Spleen (tissue), 11 donors: ENCODE measurements at regions not wholly inside any gene's neighbourhood (a gene's known extent, or its start where the extent isn't known, plus 50 kb on each side); places are given as distances from the start of the nearest gene placed in this dataset.

Experiments used
- DNase-seq: peaks from one replicate; pipeline ENCODE4 v3.0.0-alpha.2; 2020
- H3K27ac ChIP-seq, 8 donors: fragments of 200-600 bp; sonication (generic) in 7 of 8; 1 replicate in 4 of 8; 2 replicates in 4 of 8; pipeline versions ENCODE4 v1.5.0 to v1.8.0; 2016 to 2021; ENCODE audit warnings: inconsistent platforms in 4 of 8, mild to moderate bottlenecking in 4 of 8, moderate library complexity in 1 of 8
- H3K27me3 ChIP-seq, 7 donors: fragments of 200-600 bp; sonication (generic) in 6 of 7; replicated peaks in 1 of 7; 1 replicate in 4 of 7; 2 replicates in 3 of 7; pipeline versions ENCODE4 v1.5.0 to v1.8.0; 2016 to 2021; ENCODE audit warnings: inconsistent platforms in 3 of 7, mild to moderate bottlenecking in 1 of 7
- H3K36me3 ChIP-seq, 6 donors: fragments of 200-600 bp; sonication (generic) in 5 of 6; 1 replicate in 4 of 6; 2 replicates in 2 of 6; pipeline versions ENCODE4 v1.5.0 to v1.8.0; 2016 to 2021; ENCODE audit warnings: inconsistent platforms in 2 of 6
- H3K4me1 ChIP-seq, 6 donors: fragments of 200-600 bp; sonication (generic) in 5 of 6; 1 replicate in 3 of 6; 2 replicates in 3 of 6; pipeline versions ENCODE4 v1.5.0 to v1.8.0; 2016 to 2021; ENCODE audit warnings: inconsistent platforms in 3 of 6
- H3K4me3 ChIP-seq, 8 donors: fragments of 200-600 bp; sonication (generic) in 7 of 8; 1 replicate in 4 of 8; 2 replicates in 4 of 8; pipeline versions ENCODE4 v1.5.0 to v1.8.0; 2016 to 2021; ENCODE audit warnings: inconsistent platforms in 4 of 8, mild to moderate bottlenecking in 4 of 8, moderate library complexity in 2 of 8
- H3K9me3 ChIP-seq, 8 donors: fragments of 200-600 bp; sonication (generic) in 7 of 8; 1 replicate in 4 of 8; 2 replicates in 4 of 8; pipeline versions ENCODE4 v1.5.0 to v1.8.0; 2016 to 2021; ENCODE audit warnings: inconsistent platforms in 4 of 8
- CTCF ChIP-seq, 11 experiments: fragments of 200-600 bp in 7 of 11; fragments of 450-650 bp in 4 of 11; sonication (generic) in 4 of 11; IDR thresholded peaks in 8 of 11; conservative IDR thresholded peaks in 3 of 11; 1 replicate in 7 of 11; 2 replicates in 4 of 11; pipeline versions ENCODE4 v1.4.0 to v1.8.0; 2016 to 2021; ENCODE audit warnings: antibody characterized with exemption in 11 of 11, inconsistent platforms in 4 of 11, mild to moderate bottlenecking in 1 of 11
- POLR2A ChIP-seq, 3 donors: fragments of 450-650 bp; IDR thresholded peaks; one replicate each; pipeline ENCODE4 v1.5.1; 2017; ENCODE audit warnings: antibody characterized with exemption in 3 of 3, mild to moderate bottlenecking in 1 of 3
- POLR2AphosphoS5 ChIP-seq, 3 donors: sonication (generic); formaldehyde crosslinking; IDR thresholded peaks; one replicate each; pipeline ENCODE4 v1.5.1; 2017; ENCODE audit warnings: antibody characterized with exemption in 3 of 3
- WGBS, 5 donors: extraction: QIAGEN DNeasy Blood & Tissue Kit in 3 of 5; methylation state at CpG; one replicate each; pipeline versions ENCODE4 v1.1.5 to v1.1.7; 2013 to 2018; 5-methylcytosine and 5-hydroxymethylcytosine counted together
- intact Hi-C: fragments of 100-400 bp; cut with DNase I; formaldehyde crosslinking; loops from one replicate; pipeline ENCODE4 v1.15.0; 2023; ENCODE audit warnings: low total_unique reads
- donor health status: healthy with polysubstance abuse.
- donor health status: DM: no; HTN: no; CAD: no; lungs with moderate emphysema.
- donor health status: DM: no; HTN: no; CAD: no.
- donor health status: Bipolar disorder and iron deficiency.
- donor health status: healthy.
- donor health status: DM: no; HTN: no; CAD: no.
- donor health status: DM: yes; HTN: yes; CAD: no.

DNA sequence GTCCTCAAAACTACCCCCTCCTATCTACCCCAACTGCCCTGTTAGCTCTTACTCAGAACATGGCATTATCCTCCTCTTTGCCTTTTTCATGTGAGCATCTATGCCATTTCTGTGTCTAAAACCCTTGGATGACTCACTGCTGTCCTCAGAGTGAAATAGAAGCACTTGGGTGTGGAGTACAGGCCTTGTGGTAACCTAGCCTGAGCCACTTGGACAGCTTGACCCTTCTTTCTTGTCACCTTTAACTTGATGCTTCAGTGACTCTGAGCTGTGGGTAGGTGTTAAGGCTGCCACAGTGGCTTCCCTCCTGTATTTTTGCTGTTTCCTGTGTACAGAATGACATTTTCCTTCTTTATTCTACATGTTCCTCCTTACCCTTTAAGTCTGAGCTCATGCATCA, 391.4 kb downstream of the SH3GL2 start:
- DNase-seq: no peak
- Histone ChIP-seq H3K27ac (no peak overlapping the region), H3K36me3 (no peaks in the 10 kb centered on the region), H3K4me3 (no peak overlapping the region), H3K27me3 (no peaks in the 10 kb centered on the region), H3K4me1 (no peaks in the 10 kb centered on the region), H3K9me3 (peaks cover 0 to 12% (median 3%) of the 10 kb centered on the region in 8 donors)
- intact Hi-C loops: no loop called here
- TF ChIP-seq CTCF (IDR thresholded peaks at IDR 0.05 in 8 of 11, conservative IDR thresholded peaks at IDR 0.05 in 3 of 11) (no peak), POLR2A (IDR thresholded peaks at IDR 0.05) (no peak), POLR2AphosphoS5 (IDR thresholded peaks at IDR 0.05) (no peak)

GRCh38 chr9:17978773-17979172, 399.9 kb downstream of the SH3GL2 start:
- TF ChIP-seq CTCF (IDR thresholded peaks at IDR 0.05 in 8 of 11, conservative IDR thresholded peaks at IDR 0.05 in 3 of 11): no peak
- TF ChIP-seq POLR2A (IDR thresholded peaks at IDR 0.05): no peak
- no peak for TF ChIP-seq POLR2AphosphoS5 (IDR thresholded peaks at IDR 0.05)
- no peaks in the 10 kb centered on the region for H3K4me1 ChIP-seq
- H3K27me3 ChIP-seq: no peaks in the 10 kb centered on the region
- intact Hi-C loops: no loop called here
- peaks cover 4 to 76% (median 52%) of the 10 kb centered on the region in 8 donors for H3K9me3 ChIP-seq
- no peak overlapping the region for H3K4me3 ChIP-seq
- 82 to 99% (median 92%) methylated on average over 2 of the region's 2 CpGs for WGBS, 5 donors
- no peaks in the 10 kb centered on the region for H3K36me3 ChIP-seq
- no peak for DNase-seq
- no peak overlapping the region for H3K27ac ChIP-seq

- Histone ChIP-seq H3K27ac (no peak overlapping the region), H3K4me1 (no peaks in the 10 kb centered on the region)
- intact Hi-C loops: no loop called here
Measured at GRCh38 chr9:17986595-17986994, 407.7 kb downstream of the SH3GL2 start.

GRCh38 chr9:17987189-17987588, 408.3 kb downstream of the SH3GL2 start:
- intact Hi-C loops: no loop called here
- H3K4me3 ChIP-seq: no peak overlapping the region
- no peaks in the 10 kb centered on the region for H3K4me1 ChIP-seq
- H3K36me3 ChIP-seq: no peaks in the 10 kb centered on the region
- no peak for DNase-seq
- 46 to 49% (median 46%) methylated on average over 5 of the region's 5 CpGs for WGBS, 5 donors
- no peak overlapping the region for H3K27ac ChIP-seq
- peaks cover 0 to 5% (median 0%) of the 10 kb centered on the region in 8 donors for H3K9me3 ChIP-seq
- H3K27me3 ChIP-seq: no peaks in the 10 kb centered on the region
- no peak for TF ChIP-seq POLR2AphosphoS5 (IDR thresholded peaks at IDR 0.05)
- TF ChIP-seq CTCF (IDR thresholded peaks at IDR 0.05 in 8 of 11, conservative IDR thresholded peaks at IDR 0.05 in 3 of 11): no peak

More at GRCh38 chr9:17986595-17986994, 407.7 kb downstream of the SH3GL2 start:
- H3K9me3 ChIP-seq: peaks cover 0 to 11% (median 2%) of the 10 kb centered on the region in 8 donors
- H3K27me3 ChIP-seq: no peaks in the 10 kb centered on the region
- no peak overlapping the region for H3K4me3 ChIP-seq
- no peak for TF ChIP-seq CTCF (IDR thresholded peaks at IDR 0.05 in 8 of 11, conservative IDR thresholded peaks at IDR 0.05 in 3 of 11)
- DNase-seq: no peak
- no peaks in the 10 kb centered on the region for H3K36me3 ChIP-seq
